CD4-positive, alpha-beta memory T cell (primary cell): ENCODE measurements at regions not wholly inside any gene's neighbourhood (a gene's known extent, or its start where the extent isn't known, plus 50 kb on each side); places are given as distances from the start of the nearest gene placed in this dataset.

Source experiments
- CTCF ChIA-PET: fragments of 350-600 bp; sonication (Branson Sonifier 250); formaldehyde crosslinking; loops from one replicate; lab custom pipeline; 2021; ENCODE audit warnings: inconsistent platforms; ENCODE audit not compliant: partially characterized antibody; lab: Charles Lee
- POLR2A ChIA-PET: fragments of 350-600 bp; sonication (Branson Sonifier 250); formaldehyde crosslinking; loops from one replicate; lab custom pipeline; 2021; ENCODE audit not compliant: partially characterized antibody; lab: Charles Lee
- DNase-seq, 5 donors: peaks; one replicate each; pipeline versions ENCODE4 v3.0.0 to v3.0.0-alpha.2; 2020 to 2022; ENCODE audit warnings: mixed read lengths in 1 of 5
- H3K27ac ChIP-seq: one replicate; pipeline ENCODE4 v1.7.0; 2013; ENCODE audit warnings: low read depth, low read length
- H3K27me3 ChIP-seq: 2 replicates; pipeline ENCODE4 v1.7.0; 2013; ENCODE audit warnings: mild to moderate bottlenecking, low read length, moderate library complexity; ENCODE audit not compliant: insufficient read depth
- H3K36me3 ChIP-seq: 2 replicates; pipeline ENCODE4 v1.7.0; 2013; ENCODE audit warnings: mild to moderate bottlenecking, low read length, moderate library complexity; ENCODE audit not compliant: insufficient read depth
- H3K4me1 ChIP-seq: 2 replicates; pipeline ENCODE4 v1.7.0; 2013; ENCODE audit warnings: mild to moderate bottlenecking, low read length, moderate library complexity; ENCODE audit not compliant: insufficient read depth
- H3K4me3 ChIP-seq, 2 donors: one replicate each; pipeline ENCODE4 v1.7.0; 2013; ENCODE audit warnings: low read length in 2 of 2, mild to moderate bottlenecking in 1 of 2
- H3K9me3 ChIP-seq, 2 donors: one replicate each; pipeline ENCODE4 v1.7.0; 2013; ENCODE audit warnings: low read length in 2 of 2, control low read depth in 1 of 2; ENCODE audit not compliant: control insufficient read depth in 1 of 2
- H3K27ac Mint-ChIP-seq, 7 donors: one replicate each; pipeline ENCODE4 v1.8.0; 2020 to 2021; ENCODE audit warnings: mixed read lengths in 7 of 7, mild to moderate bottlenecking in 6 of 7, inconsistent platforms in 3 of 7, moderate library complexity in 3 of 7
- H3K27me3 Mint-ChIP-seq, 2 donors: one replicate each; pipeline ENCODE4 v1.8.0; 2020 to 2021; ENCODE audit warnings: mixed read lengths in 2 of 2
- H3K36me3 Mint-ChIP-seq, 2 donors: one replicate each; pipeline ENCODE4 v1.8.0; 2020 to 2021; ENCODE audit warnings: mixed read lengths in 2 of 2, inconsistent platforms in 1 of 2, mild to moderate bottlenecking in 1 of 2
- H3K4me1 Mint-ChIP-seq, 4 donors: one replicate each; pipeline ENCODE4 v1.8.0; 2020 to 2021; ENCODE audit warnings: mixed read lengths in 4 of 4, mild to moderate bottlenecking in 1 of 4
- H3K4me3 Mint-ChIP-seq, 8 donors: one replicate each; pipeline ENCODE4 v1.8.0; 2020 to 2021; ENCODE audit warnings: mixed read lengths in 8 of 8, mild to moderate bottlenecking in 7 of 8, moderate library complexity in 6 of 8, inconsistent platforms in 3 of 8
- H3K9me3 Mint-ChIP-seq, 8 donors: one replicate each; pipeline ENCODE4 v1.8.0; 2020 to 2021; ENCODE audit warnings: mixed read lengths in 8 of 8, mild to moderate bottlenecking in 5 of 8, inconsistent platforms in 3 of 8, moderate library complexity in 1 of 8
- intact Hi-C: fragments of 100-400 bp; cut with micrococcal nuclease; formaldehyde crosslinking; loops from one replicate; pipeline ENCODE4 v1.15.1; 2023

GRCh38 chr12:89983622-89984021 lies 275.0 kb upstream of the ATP2B1 start:
- Mint-ChIP-seq H3K27me3 (no peaks in the 10 kb centered on the region), H3K4me3 (no peak overlapping the region), H3K36me3 (no peaks in the 10 kb centered on the region), H3K4me1 (peaks cover 0 to 4% (median 2%) of the 10 kb centered on the region in 4 donors), H3K27ac (no peak overlapping the region), H3K9me3 (peaks cover 0 to 1% (median 0%) of the 10 kb centered on the region in 8 donors)
- no peak for DNase-seq
- no peak overlapping the region for H3K27ac ChIP-seq
- H3K4me1 ChIP-seq = no peaks in the 10 kb centered on the region
- no peaks in the 10 kb centered on the region for H3K9me3 ChIP-seq
- no peaks in the 10 kb centered on the region for H3K36me3 ChIP-seq
- POLR2A ChIA-PET = no interaction called here
- CTCF ChIA-PET = no interaction called here
- intact Hi-C loops = no loop called here
- H3K27me3 ChIP-seq = no peaks in the 10 kb centered on the region
- H3K4me3 ChIP-seq = no peak overlapping the region

- no peak overlapping the region for H3K27ac ChIP-seq
- no peaks in the 10 kb centered on the region for H3K4me1 ChIP-seq
- POLR2A ChIA-PET = no interaction called here
- H3K27me3 ChIP-seq = no peaks in the 10 kb centered on the region
- no peak overlapping the region for H3K27ac Mint-ChIP-seq
- CTCF ChIA-PET = interaction anchor here (1.2 kb wide), 1 partner anchor 11 kb away, joined by 3 read pairs; no protein-coding TSS in a partner anchor
- no peaks in the 10 kb centered on the region for H3K36me3 Mint-ChIP-seq
- no peak overlapping the region for H3K4me3 ChIP-seq
- peaks cover 0 to 1% (median 0%) of the 10 kb centered on the region in 8 donors for H3K9me3 Mint-ChIP-seq
- peaks cover 0 to 1% of the 10 kb centered on the region in 2 donors for H3K27me3 Mint-ChIP-seq
- no peak for DNase-seq
- intact Hi-C loops = no loop called here
- H3K9me3 ChIP-seq = no peaks in the 10 kb centered on the region
- peaks cover 0 to 12% (median 6%) of the 10 kb centered on the region in 4 donors for H3K4me1 Mint-ChIP-seq
- H3K36me3 ChIP-seq = no peaks in the 10 kb centered on the region
- H3K4me3 Mint-ChIP-seq = no peak overlapping the region
Observed at GRCh38 chr12:89980236-89980635, 271.6 kb upstream of the ATP2B1 start.

- Histone ChIP-seq H3K4me1 (no peaks in the 10 kb centered on the region), H3K27me3 (no peaks in the 10 kb centered on the region), H3K36me3 (no peaks in the 10 kb centered on the region), H3K27ac (no peak overlapping the region), H3K4me3 (no peak overlapping the region), H3K9me3 (no peaks in the 10 kb centered on the region)
- H3K27me3 Mint-ChIP-seq = peaks cover 0 to 1% of the 10 kb centered on the region in 2 donors
- intact Hi-C loops = no loop called here
- CTCF ChIA-PET = interaction anchor here (1.0 to 1.2 kb wide), 2 partner anchors 8 to 11 kb away, joined by 3 read pairs; no protein-coding TSS in a partner anchor
- H3K27ac Mint-ChIP-seq = no peak overlapping the region
- H3K4me3 Mint-ChIP-seq = no peak overlapping the region
- no peak for DNase-seq
- no peaks in the 10 kb centered on the region for H3K36me3 Mint-ChIP-seq
- POLR2A ChIA-PET = no interaction called here
- peaks cover 0 to 11% (median 6%) of the 10 kb centered on the region in 4 donors for H3K4me1 Mint-ChIP-seq
- H3K9me3 Mint-ChIP-seq = peaks cover 0 to 1% (median 0%) of the 10 kb centered on the region in 8 donors
Observed at GRCh38 chr12:89977405-89978085, 268.9 kb upstream of the ATP2B1 start.

GRCh38 chr12:89976866-89977265 lies 268.2 kb upstream of the ATP2B1 start:
- Mint-ChIP-seq H3K27me3 (peaks cover 0 to 1% of the 10 kb centered on the region in 2 donors), H3K4me3 (no peak overlapping the region), H3K27ac (peak overlapping the region in 1 of 7 donors; percentile 11), H3K9me3 (peaks cover 0 to 1% (median 0%) of the 10 kb centered on the region in 8 donors), H3K4me1 (peaks cover 3 to 12% (median 7%) of the 10 kb centered on the region in 4 donors), H3K36me3 (no peaks in the 10 kb centered on the region)
- Histone ChIP-seq H3K36me3 (no peaks in the 10 kb centered on the region), H3K9me3 (no peaks in the 10 kb centered on the region), H3K27me3 (no peaks in the 10 kb centered on the region), H3K4me1 (no peaks in the 10 kb centered on the region), H3K27ac (no peak overlapping the region), H3K4me3 (no peak overlapping the region)
- ChIA-PET POLR2A (no interaction called here), CTCF (interaction anchor here (1.2 kb wide), 1 partner anchor 9 kb away, joined by 3 read pairs; no protein-coding TSS in a partner anchor)
- intact Hi-C loops = no loop called here
- DNase-seq = no peak

GRCh38 chr12:89975574-89975973 lies 266.9 kb upstream of the ATP2B1 start:
- no peaks in the 10 kb centered on the region for H3K4me1 ChIP-seq
- no peak overlapping the region for H3K27ac ChIP-seq
- H3K9me3 ChIP-seq = no peaks in the 10 kb centered on the region
- H3K4me3 Mint-ChIP-seq = peak overlapping the region in 1 of 8 donors; percentile 51
- H3K27me3 Mint-ChIP-seq = peaks cover 0 to 1% of the 10 kb centered on the region in 2 donors
- peaks cover 9 to 21% (median 14%) of the 10 kb centered on the region in 4 donors for H3K4me1 Mint-ChIP-seq
- peaks cover 0 to 1% (median 0%) of the 10 kb centered on the region in 8 donors for H3K9me3 Mint-ChIP-seq
- ChIA-PET CTCF (no interaction called here), POLR2A (interaction anchor here (2.2 kb wide), 1 partner anchor 25 kb away, joined by 5 read pairs; no protein-coding TSS in a partner anchor)
- no peaks in the 10 kb centered on the region for H3K36me3 Mint-ChIP-seq
- intact Hi-C loops = no loop called here
- H3K36me3 ChIP-seq = no peaks in the 10 kb centered on the region
- no peaks in the 10 kb centered on the region for H3K27me3 ChIP-seq
- DNase-seq = no peak
- no peak overlapping the region for H3K4me3 ChIP-seq
- peak overlapping the region in 1 of 7 donors; percentile 43 for H3K27ac Mint-ChIP-seq

- Histone ChIP-seq H3K4me3 (no peak overlapping the region), H3K27me3 (no peaks in the 10 kb centered on the region), H3K4me1 (no peaks in the 10 kb centered on the region), H3K9me3 (no peaks in the 10 kb centered on the region), H3K36me3 (no peaks in the 10 kb centered on the region), H3K27ac (no peak overlapping the region)
- Mint-ChIP-seq H3K9me3 (peaks cover 0 to 3% (median 0%) of the 10 kb centered on the region in 8 donors), H3K27ac (no peak overlapping the region), H3K4me3 (no peak overlapping the region), H3K4me1 (peaks cover 9 to 20% (median 14%) of the 10 kb centered on the region in 4 donors), H3K36me3 (no peaks in the 10 kb centered on the region), H3K27me3 (peaks cover 0 to 1% of the 10 kb centered on the region in 2 donors)
- ChIA-PET CTCF (no interaction called here), POLR2A (no interaction called here)
- intact Hi-C loops = no loop called here
- DNase-seq = no peak
Observed at GRCh38 chr12:89971880-89972279, 263.2 kb upstream of the ATP2B1 start.

GRCh38 chr12:89970722-89971121 lies 262.1 kb upstream of the ATP2B1 start:
- DNase-seq = no peak
- Mint-ChIP-seq H3K27ac (no peak overlapping the region), H3K9me3 (peaks cover 0 to 3% (median 0%) of the 10 kb centered on the region in 8 donors), H3K27me3 (no peaks in the 10 kb centered on the region), H3K4me3 (no peak overlapping the region), H3K4me1 (peaks cover 9 to 17% (median 13%) of the 10 kb centered on the region in 4 donors), H3K36me3 (no peaks in the 10 kb centered on the region)
- H3K27me3 ChIP-seq = no peaks in the 10 kb centered on the region
- no peak overlapping the region for H3K4me3 ChIP-seq
- no peaks in the 10 kb centered on the region for H3K9me3 ChIP-seq
- no peaks in the 10 kb centered on the region for H3K4me1 ChIP-seq
- POLR2A ChIA-PET = interaction anchor here (0.6 to 1.2 kb wide), 2 partner anchors 11 to 15 kb away, joined by 3 read pairs; no protein-coding TSS in a partner anchor
- intact Hi-C loops = no loop called here
- H3K27ac ChIP-seq = no peak overlapping the region
- no peaks in the 10 kb centered on the region for H3K36me3 ChIP-seq
- CTCF ChIA-PET = interaction anchor here (1.0 to 1.4 kb wide), 2 partner anchors 20 to 55 kb away, joined by 3 read pairs; no protein-coding TSS in a partner anchor
